H1 (cell line): ENCODE measurements at regions not wholly inside any gene's neighbourhood (a gene's known extent, or its start where the extent isn't known, plus 50 kb on each side); places are given as distances from the start of the nearest gene placed in this dataset.

Experiments used
- CTCF ChIA-PET: fragments of 300-600 bp; sonication (Branson Sonifier 250); formaldehyde crosslinking; loops from one replicate; lab custom pipeline; 2021; ENCODE audit not compliant: partially characterized antibody; lab: Charles Lee
- POLR2A ChIA-PET: fragments of 300-600 bp; sonication (Branson Sonifier 250); formaldehyde crosslinking; loops from one replicate; lab custom pipeline; 2021; ENCODE audit warnings: inconsistent platforms; ENCODE audit not compliant: partially characterized antibody; lab: Charles Lee
- DNase-seq, 2 experiments: peaks; one replicate each; pipeline versions ENCODE4 v3.0.0 to v3.0.0-alpha.2; 2010 to 2022; ENCODE audit warnings: low spot score in 2 of 2, low read depth in 1 of 2, mixed read lengths in 1 of 2
- FAIRE-seq: peaks from 2 replicates; lab custom pipeline; 2011; peaks lifted over from hg19 to GRCh38; lab: Jason Lieb, UNC
- H2AFZ ChIP-seq: 2 replicates; pipeline ENCODE4 v1.8.1; 2012; ENCODE audit warnings: low read length, inconsistent platforms
- H2AK5ac ChIP-seq: 2 replicates; pipeline ENCODE4 v1.6.1; 2013; ENCODE audit warnings: low read depth, low read length
- H2BK120ac ChIP-seq: replicated peaks from 2 replicates; pipeline ENCODE3; 2013; ENCODE audit warnings: low read depth, low read length, inconsistent platforms
- H2BK12ac ChIP-seq: 2 replicates; pipeline ENCODE4 v1.6.1; 2013; ENCODE audit warnings: low read depth, low read length
- H2BK15ac ChIP-seq: 2 replicates; pipeline ENCODE4 v1.6.1; 2013; ENCODE audit warnings: low read length
- H2BK20ac ChIP-seq: 2 replicates; pipeline ENCODE4 v1.6.1; 2013; ENCODE audit warnings: low read length
- H2BK5ac ChIP-seq: 2 replicates; pipeline ENCODE4 v1.6.1; 2013; ENCODE audit warnings: low read depth, low read length
- H3K14ac ChIP-seq: 2 replicates; pipeline ENCODE4 v1.6.1; 2013; ENCODE audit warnings: inconsistent platforms; ENCODE audit not compliant: insufficient read length
- H3K18ac ChIP-seq: 2 replicates; pipeline ENCODE4 v1.6.1; 2013; ENCODE audit warnings: low read length; ENCODE audit errors: extremely low read depth
- H3K23ac ChIP-seq: 2 replicates; pipeline ENCODE4 v1.6.1; 2013; ENCODE audit warnings: inconsistent platforms; ENCODE audit not compliant: insufficient read length
- H3K23me2 ChIP-seq: 2 replicates; pipeline ENCODE4 v1.6.1; 2013; ENCODE audit warnings: low read depth, low read length
- H3K27ac ChIP-seq: 2 replicates; pipeline ENCODE4 v1.6.1; 2011; ENCODE audit warnings: low read depth, low read length, inconsistent platforms
- H3K27me3 ChIP-seq, 4 experiments: replicated peaks in 1 of 4; 1 replicate in 1 of 4; 2 replicates in 3 of 4; pipeline versions ENCODE4 v1.6.1 to v1.8.1; 2011 to 2013; ENCODE audit warnings: low read length in 3 of 4, mild to moderate bottlenecking in 3 of 4, inconsistent platforms in 2 of 4, mixed read lengths in 2 of 4, moderate library complexity in 1 of 4; ENCODE audit not compliant: control insufficient read depth in 3 of 4, insufficient read depth in 3 of 4; ENCODE audit errors: extremely low read depth in 1 of 4
- H3K36me3 ChIP-seq, 4 experiments: 2 replicates each; pipeline versions ENCODE4 v1.6.1 to v1.8.1; 2011 to 2013; ENCODE audit warnings: mild to moderate bottlenecking in 4 of 4, low read length in 3 of 4, moderate library complexity in 2 of 4, control low read depth in 1 of 4, inconsistent platforms in 1 of 4; ENCODE audit not compliant: insufficient read depth in 4 of 4, control insufficient read depth in 2 of 4
- H3K4ac ChIP-seq: replicated peaks from 2 replicates; pipeline ENCODE3; 2013; ENCODE audit warnings: low read length, low read depth, mixed read lengths, inconsistent platforms; ENCODE audit not compliant: insufficient read length
- H3K4me1 ChIP-seq, 4 experiments: replicated peaks in 1 of 4; 1 replicate in 1 of 4; 2 replicates in 3 of 4; pipeline versions ENCODE4 v1.6.1 to v1.8.1; 2011 to 2013; ENCODE audit warnings: low read length in 3 of 4, inconsistent platforms in 2 of 4, mixed read lengths in 1 of 4; ENCODE audit not compliant: insufficient read depth in 4 of 4, control insufficient read depth in 3 of 4
- H3K4me2 ChIP-seq, 2 experiments: 2 replicates each; pipeline versions ENCODE4 v1.6.1 to v1.8.1; 2011 to 2013; ENCODE audit warnings: low read depth in 2 of 2, low read length in 2 of 2, control low read depth in 1 of 2, inconsistent platforms in 1 of 2, mild to moderate bottlenecking in 1 of 2; ENCODE audit not compliant: insufficient read depth in 1 of 2
- H3K4me3 ChIP-seq, 4 experiments: fragments of 200-600, 300-600 bp in 1 of 4; sonication (generic), shearing (Covaris generic), sonication (Bioruptor Twin) in 1 of 4; 2 replicates each; pipeline versions ENCODE4 v1.5.1 to v1.8.1; 2011 to 2016; ENCODE audit warnings: low read length in 4 of 4, low read depth in 3 of 4, control low read depth in 2 of 4, inconsistent platforms in 2 of 4, mild to moderate bottlenecking in 2 of 4, mixed read lengths in 1 of 4, moderate library complexity in 1 of 4; ENCODE audit not compliant: insufficient read depth in 2 of 4; ENCODE audit errors: extremely low read depth in 1 of 4
- H3K56ac ChIP-seq: replicated peaks from 2 replicates; pipeline ENCODE3; 2013; ENCODE audit warnings: low read depth, mild to moderate bottlenecking, mixed read lengths, low read length, inconsistent platforms; ENCODE audit not compliant: insufficient read length
- H3K79me1 ChIP-seq: 2 replicates; pipeline ENCODE4 v1.6.1; 2013; ENCODE audit warnings: low read depth, low read length, control low read depth
- H3K79me2 ChIP-seq, 2 experiments: 2 replicates each; pipeline versions ENCODE4 v1.6.1 to v1.8.1; 2012 to 2013; ENCODE audit warnings: low read length in 2 of 2, mild to moderate bottlenecking in 2 of 2, inconsistent platforms in 1 of 2; ENCODE audit not compliant: insufficient read depth in 2 of 2, control insufficient read depth in 1 of 2
- H3K9ac ChIP-seq, 4 experiments: replicated peaks in 1 of 4; 1 replicate in 1 of 4; 2 replicates in 3 of 4; pipeline versions ENCODE4 v1.6.1 to v1.8.1; 2011 to 2013; ENCODE audit warnings: low read depth in 3 of 4, low read length in 3 of 4, control low read depth in 2 of 4, mild to moderate bottlenecking in 2 of 4, moderate library complexity in 2 of 4, inconsistent platforms in 1 of 4; ENCODE audit errors: extremely low read depth in 1 of 4
- H3K9me3 ChIP-seq, 2 experiments: 2 replicates each; pipeline versions ENCODE4 v1.6.1 to v1.8.1; 2012 to 2013; ENCODE audit warnings: mild to moderate bottlenecking in 2 of 2, moderate library complexity in 2 of 2, control low read depth in 1 of 2, inconsistent platforms in 1 of 2, low read depth in 1 of 2, low read length in 1 of 2, mixed read lengths in 1 of 2; ENCODE audit not compliant: insufficient read depth in 2 of 2
- H4K20me1 ChIP-seq, 2 experiments: replicated peaks in 1 of 2; 2 replicates each; pipeline versions ENCODE3 to v1.8.1; 2011 to 2013; ENCODE audit warnings: inconsistent platforms in 2 of 2, low read length in 2 of 2, mild to moderate bottlenecking in 1 of 2; ENCODE audit not compliant: insufficient read depth in 2 of 2, control insufficient read depth in 1 of 2
- H4K5ac ChIP-seq: 2 replicates; pipeline ENCODE4 v1.6.1; 2013; ENCODE audit warnings: low read length, low read depth, mixed read lengths, inconsistent platforms; ENCODE audit not compliant: insufficient read length
- H4K8ac ChIP-seq: 2 replicates; pipeline ENCODE4 v1.8.0; 2013; ENCODE audit warnings: mild to moderate bottlenecking, moderate library complexity, low read length, inconsistent platforms; ENCODE audit not compliant: insufficient read depth; ENCODE audit errors: extremely low read depth
- H4K91ac ChIP-seq: replicated peaks from 2 replicates; pipeline ENCODE3; 2013; ENCODE audit warnings: low read length, mixed read lengths, inconsistent platforms; ENCODE audit not compliant: insufficient read length
- CEBPB ChIP-seq: IDR thresholded peaks from 2 replicates; pipeline ENCODE4 v1.6.1; 2012; ENCODE audit warnings: low read depth, low read length
- CTCF ChIP-seq, 3 experiments: IDR thresholded peaks; 1 replicate in 2 of 3; 2 replicates in 1 of 3; pipeline versions ENCODE4 v1.5.1 to v1.6.1; 2011; ENCODE audit warnings: low read length in 3 of 3, mild to moderate bottlenecking in 3 of 3, inconsistent platforms in 2 of 3, low read depth in 1 of 3, moderate library complexity in 1 of 3; ENCODE audit not compliant: insufficient read depth in 1 of 3; ENCODE audit errors: control extremely low read depth in 1 of 3
- RAD21 ChIP-seq, 2 experiments: IDR thresholded peaks in 1 of 2; conservative IDR thresholded peaks in 1 of 2; 2 replicates each; pipeline ENCODE4 v1.6.1; 2011; ENCODE audit warnings: low read depth in 2 of 2, low read length in 2 of 2, improper control_type of control experiment in 1 of 2, inconsistent platforms in 1 of 2, mild to moderate bottlenecking in 1 of 2, moderate library complexity in 1 of 2
- WGBS, 2 experiments: shearing (Covaris generic) in 1 of 2; methylation state at CpG; one replicate each; pipeline versions ENCODE4 v1.1.6 to v1.1.7; 2013 to 2015; ENCODE audit warnings: low lambda C conversion rate in 2 of 2, mixed read lengths in 2 of 2, inconsistent platforms in 1 of 2, low coverage in 1 of 2, missing lambda C conversion rate in 1 of 2; ENCODE audit not compliant: insufficient replicate concordance in 2 of 2, insufficient coverage in 1 of 2, insufficient read length in 1 of 2; ENCODE audit errors: extremely low coverage in 1 of 2, missing lambda C conversion rate in 1 of 2; 5-methylcytosine and 5-hydroxymethylcytosine counted together

GRCh38 chr2:109715313-109715805 lies 78.7 kb upstream of the RGPD5 start:
- CTCF ChIA-PET: interaction anchor here (0.6 to 5.0 kb wide), 15 partner anchors 9 to 197 kb away, joined by 3 to 51 read pairs (median 4); no protein-coding TSS in a partner anchor
- FAIRE-seq: no peak
- no peak overlapping the region for H2AK5ac ChIP-seq

More at GRCh38 chr2:109715313-109715805, 78.7 kb upstream of the RGPD5 start:
- Histone ChIP-seq H3K9ac (no peak overlapping the region), H3K4me1 (no peaks in the 10 kb centered on the region), H3K23me2 (no peaks in the 10 kb centered on the region), H3K4me3 (no peak overlapping the region), H2AFZ (no peak overlapping the region), H2BK15ac (no peak overlapping the region), H3K9me3 (no peaks in the 10 kb centered on the region), H2BK5ac (no peak overlapping the region), H2BK12ac (no peak overlapping the region), H2BK120ac (no peak overlapping the region), H3K79me1 (no peaks in the 10 kb centered on the region), H3K4me2 (no peak overlapping the region), H3K36me3 (no peaks in the 10 kb centered on the region), H3K27ac (no peak overlapping the region), H4K20me1 (no peaks in the 10 kb centered on the region), H3K27me3 (no peaks in the 10 kb centered on the region), H4K8ac (no peak overlapping the region), H3K4ac (no peak overlapping the region), H3K18ac (no peak overlapping the region), H4K91ac (no peak overlapping the region), H3K79me2 (no peaks in the 10 kb centered on the region), H2BK20ac (no peak overlapping the region), H4K5ac (no peak overlapping the region), H3K23ac (no peak overlapping the region), H3K14ac (no peak overlapping the region), H3K56ac (no peak overlapping the region)
- 68% methylated on average over 1 of the region's 1 CpG; no CpG with 5 or more reads in 1 of the 2 experiments for WGBS, 2 experiments
- DNase-seq: no peak
- POLR2A ChIA-PET: no interaction called here
- TF ChIP-seq RAD21 (IDR thresholded peaks at IDR 0.05 in 1 of 2, conservative IDR thresholded peaks at IDR 0.05 in 1 of 2; ENCODE audit: low read depth in 2 of 2, low read length in 2 of 2) (peak; percentile 78 to 80), CTCF (IDR thresholded peaks at IDR 0.05; ENCODE audit: control extremely low read depth in 1 of 3, insufficient read depth in 1 of 3, low read depth in 1 of 3, low read length in 3 of 3) (peak; percentile 55 to 63 (median 60)), CEBPB (no peak)
